HG02759 (cell line): ENCODE measurements at regions not wholly inside any gene's neighbourhood (a gene's known extent, or its start where the extent isn't known, plus 50 kb on each side); places are given as distances from the start of the nearest gene placed in this dataset.

Experiments
- ATAC-seq: cut with Tn5 transposase; IDR thresholded peaks from one replicate; pipeline ENCODE4 v1.9.1; 2021; ENCODE audit warnings: mild to moderate bottlenecking, moderate library complexity; ENCODE audit not compliant: unreplicated experiment

- ATAC-seq: no peak
These were observed 148.8 kb upstream of the HS6ST1 start for GRCh38 chr2:128467321-128467969.

GRCh38 chr2:128468186-128468920, 149.7 kb upstream of the HS6ST1 start:
- no peak for ATAC-seq

- no peak for ATAC-seq
These were observed 150.5 kb upstream of the HS6ST1 start for GRCh38 chr2:128469203-128469602.

GRCh38 chr2:128469875-128470274, 151.2 kb upstream of the HS6ST1 start:
- ATAC-seq: no peak

- ATAC-seq: peak; percentile 48
These were observed 154.1 kb upstream of the HS6ST1 start for GRCh38 chr2:128472789-128473174.

GRCh38 chr2:128473175-128474035, 154.7 kb upstream of the HS6ST1 start:
- ATAC-seq: peak; percentile 83

GRCh38 chr2:128474036-128474955, 155.6 kb upstream of the HS6ST1 start:
- ATAC-seq: no peak

- ATAC-seq: no peak
These were observed 156.3 kb upstream of the HS6ST1 start for GRCh38 chr2:128474962-128475361.

- no peak for ATAC-seq
These were observed 157.0 kb upstream of the HS6ST1 start for GRCh38 chr2:128475427-128476211.

GRCh38 chr2:128477026-128477820, 158.6 kb upstream of the HS6ST1 start:
- ATAC-seq: no peak

- ATAC-seq: no peak
These were observed 159.2 kb upstream of the HS6ST1 start for GRCh38 chr2:128477891-128478290.

- no peak for ATAC-seq
These were observed 167.3 kb upstream of the HS6ST1 start for GRCh38 chr2:128485761-128486639.

GRCh38 chr2:128486640-128487375, 168.1 kb upstream of the HS6ST1 start:
- no peak for ATAC-seq

GRCh38 chr2:128487650-128488387, 169.2 kb upstream of the HS6ST1 start:
- no peak for ATAC-seq

- no peak for ATAC-seq
These were observed 169.8 kb upstream of the HS6ST1 start for GRCh38 chr2:128488434-128488833.

- no peak for ATAC-seq
These were observed 171.0 kb upstream of the HS6ST1 start for GRCh38 chr2:128489526-128490273.
